Ishikawa (cell line): ENCODE measurements at regions not wholly inside any gene's neighbourhood (a gene's known extent, or its start where the extent isn't known, plus 50 kb on each side); places are given as distances from the start of the nearest gene placed in this dataset.

ENCODE experiments used
- EP300 ChIP-seq: IDR thresholded peaks from 2 replicates; pipeline ENCODE4 v1.6.1; 2012; ENCODE audit warnings: borderline replicate concordance
- RAD21 ChIP-seq: IDR thresholded peaks from 2 replicates; pipeline ENCODE4 v1.6.1; 2012; ENCODE audit warnings: low read depth
- REST ChIP-seq: IDR thresholded peaks from 2 replicates; pipeline ENCODE4 v1.6.1; 2012; ENCODE audit warnings: low read depth, mild to moderate bottlenecking
- TAF1 ChIP-seq: IDR thresholded peaks from 2 replicates; pipeline ENCODE4 v1.6.1; 2012; ENCODE audit warnings: low read depth, mild to moderate bottlenecking

- TF ChIP-seq TAF1: no peak
- no peak for TF ChIP-seq EP300
- TF ChIP-seq REST: no peak
- no peak for TF ChIP-seq RAD21
Observed at GRCh38 chr4:114383067-114383466, 215.5 kb upstream of the UGT8 start.
